GM12878 (cell line): ENCODE measurements at regions not wholly inside any gene's neighbourhood (a gene's known extent, or its start where the extent isn't known, plus 50 kb on each side); places are given as distances from the start of the nearest gene placed in this dataset.

Experiments used
- ATAC-seq: fragments of 200-7000 bp; cut with Tn5 transposase; 3 replicates; pipeline ENCODE4 v1.9.1; 2020; ENCODE audit warnings: mild to moderate bottlenecking, moderate library complexity
- BruUV-seq: library from RNA; stranded (reverse); fragments of 400-500 nt; replicated peaks from 2 replicates; lab custom pipeline; 2021; lab: Mats Ljungman, UMichigan
- CTCF ChIA-PET: fragments of 300-600 bp; sonication (Branson Sonifier 250); formaldehyde crosslinking; extraction: SDS; loops from one replicate; lab custom pipeline; 2021; ENCODE audit warnings: inconsistent platforms; lab: Yijun Ruan, JAX
- POLR2A ChIA-PET: fragments of 350-600 bp; formaldehyde crosslinking; extraction: SDS; loops from one replicate; lab custom pipeline; 2021; ENCODE audit warnings: inconsistent platforms; lab: Charles Lee
- RAD21 ChIA-PET: fragments of 300-600 bp; sonication (Branson Sonifier 250); formaldehyde crosslinking; loops from one replicate; lab custom pipeline; 2023; ENCODE audit warnings: antibody characterized with exemption; ENCODE audit not compliant: unreplicated experiment; lab: Charles Lee
- SMC1A ChIA-PET: fragments of 300-600 bp; sonication (Branson Sonifier 250); formaldehyde crosslinking; loops from one replicate; lab custom pipeline; 2023; ENCODE audit not compliant: unreplicated experiment, uncharacterized antibody; lab: Charles Lee
- DNase-seq: peaks from one replicate; pipeline ENCODE4 v3.0.0-alpha.2; 2011; ENCODE audit warnings: low read depth, low spot score
- FAIRE-seq: peaks from 3 replicates; lab custom pipeline; 2011; peaks lifted over from hg19 to GRCh38; lab: Jason Lieb, UNC
- H2AFZ ChIP-seq: 2 replicates; pipeline ENCODE4 v1.6.0; 2011; ENCODE audit warnings: low read depth, low read length, control low read depth; ENCODE audit not compliant: control insufficient read depth
- H3K27ac ChIP-seq: 2 replicates; pipeline ENCODE4 v1.5.1; 2011; ENCODE audit warnings: control low read depth; ENCODE audit not compliant: control insufficient read depth, insufficient read depth
- H3K27me3 ChIP-seq, 2 experiments: replicated peaks in 1 of 2; 2 replicates each; pipeline versions ENCODE4 v1.6.0 to v1.6.1; 2011; ENCODE audit warnings: low read length in 1 of 2; ENCODE audit not compliant: control insufficient read depth in 2 of 2, insufficient read depth in 2 of 2
- H3K36me3 ChIP-seq, 2 experiments: 2 replicates each; pipeline ENCODE4 v1.5.1; 2011; ENCODE audit warnings: low read length in 1 of 2; ENCODE audit not compliant: control insufficient read depth in 2 of 2, insufficient read depth in 2 of 2
- H3K4me1 ChIP-seq: 2 replicates; pipeline ENCODE4 v1.6.1; 2011; ENCODE audit warnings: mild to moderate bottlenecking, low read length, moderate library complexity, mixed read lengths; ENCODE audit not compliant: control insufficient read depth, insufficient read depth
- H3K4me2 ChIP-seq: 2 replicates; pipeline ENCODE4 v1.6.0; 2011; ENCODE audit warnings: control low read depth; ENCODE audit not compliant: control insufficient read depth, insufficient read depth
- H3K4me3 ChIP-seq: fragments of 200-600 bp; sonication (generic); 2 replicates; pipeline ENCODE4 v1.5.1; 2016
- H3K79me2 ChIP-seq: 2 replicates; pipeline ENCODE4 v1.6.0; 2011; ENCODE audit warnings: low read length; ENCODE audit not compliant: control insufficient read depth, insufficient read depth
- H3K9ac ChIP-seq: 2 replicates; pipeline ENCODE4 v1.8.0; 2011; ENCODE audit warnings: low read length, control low read depth, mixed read lengths; ENCODE audit not compliant: control insufficient read depth, insufficient read depth
- H3K9me3 ChIP-seq: replicated peaks from 3 replicates; pipeline ENCODE4 v1.5.1; 2011; ENCODE audit warnings: mild to moderate bottlenecking, low read length; ENCODE audit not compliant: control insufficient read depth, insufficient read depth
- H4K20me1 ChIP-seq: 2 replicates; pipeline ENCODE4 v1.6.0; 2011; ENCODE audit not compliant: control insufficient read depth, insufficient read depth
- ATF7 ChIP-seq: fragments of 450-650 bp; IDR thresholded peaks from 2 replicates; pipeline ENCODE4 v1.6.1; 2016; ENCODE audit warnings: low read depth, mild to moderate bottlenecking
- BHLHE40 ChIP-seq, 2 experiments: fragments of 450-650 bp in 1 of 2; IDR thresholded peaks; 2 replicates each; pipeline ENCODE4 v1.6.1; 2011 to 2017; ENCODE audit warnings: low read depth in 2 of 2, borderline replicate concordance in 1 of 2, improper control_type of control experiment in 1 of 2, low read length in 1 of 2, mild to moderate bottlenecking in 1 of 2
- CHD4 ChIP-seq: fragments of 200-600 bp; sonication (generic); IDR thresholded peaks from 2 replicates; pipeline ENCODE4 v1.6.1; 2016; ENCODE audit warnings: mild to moderate bottlenecking
- CREB1 ChIP-seq: IDR thresholded peaks from 2 replicates; pipeline ENCODE4 v1.6.1; 2012; ENCODE audit warnings: low read depth, mild to moderate bottlenecking, inconsistent platforms
- HDGF ChIP-seq: fragments of 450-650 bp; IDR thresholded peaks from 2 replicates; pipeline ENCODE4 v1.6.1; 2016; ENCODE audit warnings: antibody characterized with exemption
- MYB ChIP-seq: fragments of 150-350 bp; IDR thresholded peaks from 2 replicates; pipeline ENCODE4 v1.6.1; 2014; ENCODE audit warnings: mild to moderate bottlenecking, low read depth, low read length, borderline replicate concordance
- NBN ChIP-seq: fragments of 450-650 bp; IDR thresholded peaks from 2 replicates; pipeline ENCODE4 v1.6.1; 2016
- NFIC ChIP-seq: IDR thresholded peaks from 2 replicates; pipeline ENCODE4 v1.6.1; 2012; ENCODE audit warnings: low read depth, mild to moderate bottlenecking, inconsistent platforms, low read length, moderate library complexity
- PAX5 ChIP-seq: IDR thresholded peaks from 2 replicates; pipeline ENCODE4 v1.6.1; 2011; ENCODE audit warnings: low read depth, low read length, borderline replicate concordance
- RFX5 ChIP-seq: IDR thresholded peaks from 2 replicates; pipeline ENCODE4 v1.6.1; 2011; ENCODE audit warnings: low read depth, low read length, improper control_type of control experiment
- SKIL ChIP-seq: fragments of 450-650 bp; IDR thresholded peaks from 2 replicates; pipeline ENCODE4 v1.6.1; 2017; ENCODE audit warnings: mild to moderate bottlenecking, low read depth, inconsistent platforms; ENCODE audit not compliant: poor library complexity, severe bottlenecking
- SREBF1 ChIP-seq: IDR thresholded peaks from 2 replicates; pipeline ENCODE4 v1.6.1; 2012; ENCODE audit warnings: mild to moderate bottlenecking, low read length
- STAT1 ChIP-seq: fragments of 450-650 bp; conservative IDR thresholded peaks from 2 replicates; pipeline ENCODE4 v1.6.1; 2014; ENCODE audit warnings: antibody characterized with exemption, mild to moderate bottlenecking
- TARDBP ChIP-seq: IDR thresholded peaks from 2 replicates; pipeline ENCODE4 v1.6.1; 2016; ENCODE audit warnings: borderline replicate concordance
- TCF3 ChIP-seq: IDR thresholded peaks from 2 replicates; pipeline ENCODE4 v1.6.1; 2012; ENCODE audit warnings: low read depth, mild to moderate bottlenecking, low read length, borderline replicate concordance; ENCODE audit not compliant: insufficient read depth
- YY1 ChIP-seq: IDR thresholded peaks from 2 replicates; pipeline ENCODE4 v1.6.1; 2011; ENCODE audit warnings: low read depth, mild to moderate bottlenecking, low read length
- ZNF622 ChIP-seq: fragments of 450-650 bp; IDR thresholded peaks from 2 replicates; pipeline ENCODE4 v1.6.1; 2017; ENCODE audit warnings: mild to moderate bottlenecking, inconsistent platforms
- ZZZ3 ChIP-seq: IDR thresholded peaks from 2 replicates; pipeline ENCODE4 v1.6.1; 2011; ENCODE audit warnings: low read depth; ENCODE audit not compliant: control insufficient read depth, insufficient read length
- WGBS: methylation state at CpG from one replicate; pipeline ENCODE4 v1.1.6; 2016; ENCODE audit warnings: low lambda C conversion rate; ENCODE audit not compliant: insufficient replicate concordance, insufficient coverage; ENCODE audit errors: missing lambda C conversion rate; 5-methylcytosine and 5-hydroxymethylcytosine counted together
- in situ Hi-C: fragments of 300-500 bp; cut with MboI; formaldehyde crosslinking; loops from 9 replicates; pipeline ENCODE4 v1.14.3; 2018; ENCODE audit warnings: mixed read lengths
- intact Hi-C: fragments of 100-400 bp; cut with micrococcal nuclease; formaldehyde crosslinking; loops from one replicate; pipeline ENCODE4 v1.14.2; 2022; ENCODE audit not compliant: unreplicated experiment
- TF ChIP-seq, protein P1 (sequence below): fragments of 450-650 bp; IDR thresholded peaks from 2 replicates; pipeline ENCODE4 v1.6.1; 2017; ENCODE audit warnings: low read depth, mild to moderate bottlenecking, moderate library complexity
- TF ChIP-seq, protein P2 (sequence below): IDR thresholded peaks from 2 replicates; pipeline ENCODE4 v1.6.1; 2012; ENCODE audit warnings: low read depth, low read length, improper control_type of control experiment

DNA sequence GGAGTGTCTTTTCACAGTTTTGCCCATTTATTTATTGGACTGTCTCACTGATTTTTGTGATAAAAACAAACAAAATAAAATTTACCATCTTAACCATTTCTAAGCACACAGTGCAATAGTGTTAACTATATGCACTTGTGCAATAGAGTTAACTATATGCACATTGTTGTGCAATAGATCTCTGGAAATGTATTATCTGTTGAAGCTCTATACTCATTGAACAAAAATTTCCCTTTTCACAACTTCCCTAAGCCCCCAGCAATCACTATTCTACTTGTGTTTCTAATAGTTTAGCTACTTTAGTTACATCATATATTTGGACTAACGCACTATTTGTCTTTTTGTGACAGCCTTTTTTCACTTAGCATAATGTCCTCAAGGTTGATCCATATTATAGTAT lies 59.7 kb upstream of the BEX4 start:
- no peak for FAIRE-seq
- no peaks in the 10 kb centered on the region for H3K27me3 ChIP-seq
- no peaks in the 10 kb centered on the region for H4K20me1 ChIP-seq
- no peak overlapping the region for H3K27ac ChIP-seq
- ATAC-seq, result no peak
- 82% methylated on average over 1 of the region's 1 CpG for WGBS
- ChIA-PET POLR2A (no interaction called here), SMC1A (no interaction called here), RAD21 (no interaction called here), CTCF (interaction anchor here (0.7 kb wide), 1 partner anchor 221 kb away, joined by 3 read pairs; no protein-coding TSS in a partner anchor)
- no peaks in the 10 kb centered on the region for H3K36me3 ChIP-seq
- H3K4me2 ChIP-seq, result no peak overlapping the region
- H3K9me3 ChIP-seq, result no peaks in the 10 kb centered on the region
- BruUV-seq, result no TSS peak
- no peak for DNase-seq
- in situ Hi-C loops (no loop called here), intact Hi-C loops (no loop called here)
- no peak overlapping the region for H3K9ac ChIP-seq
- H3K79me2 ChIP-seq, result no peaks in the 10 kb centered on the region
- TF ChIP-seq TCF3, result no peak
- TF ChIP-seq CREB1, result no peak
- TF ChIP-seq ZZZ3, result no peak
- no peak for TF ChIP-seq SKIL
- no peak for TF ChIP-seq STAT1
- TF ChIP-seq PAX5, result no peak
- no peak for TF ChIP-seq HDGF
- no peak for TF ChIP-seq ZNF622
- TF ChIP-seq SREBF1, result no peak
- TF ChIP-seq MYB, result no peak
- TF ChIP-seq YY1, result no peak
- TF ChIP-seq ATF7, result no peak
- TF ChIP-seq, protein P1, sequence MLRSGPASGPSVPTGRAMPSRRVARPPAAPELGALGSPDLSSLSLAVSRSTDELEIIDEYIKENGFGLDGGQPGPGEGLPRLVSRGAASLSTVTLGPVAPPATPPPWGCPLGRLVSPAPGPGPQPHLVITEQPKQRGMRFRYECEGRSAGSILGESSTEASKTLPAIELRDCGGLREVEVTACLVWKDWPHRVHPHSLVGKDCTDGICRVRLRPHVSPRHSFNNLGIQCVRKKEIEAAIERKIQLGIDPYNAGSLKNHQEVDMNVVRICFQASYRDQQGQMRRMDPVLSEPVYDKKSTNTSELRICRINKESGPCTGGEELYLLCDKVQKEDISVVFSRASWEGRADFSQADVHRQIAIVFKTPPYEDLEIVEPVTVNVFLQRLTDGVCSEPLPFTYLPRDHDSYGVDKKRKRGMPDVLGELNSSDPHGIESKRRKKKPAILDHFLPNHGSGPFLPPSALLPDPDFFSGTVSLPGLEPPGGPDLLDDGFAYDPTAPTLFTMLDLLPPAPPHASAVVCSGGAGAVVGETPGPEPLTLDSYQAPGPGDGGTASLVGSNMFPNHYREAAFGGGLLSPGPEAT, result no peak
- no peak for TF ChIP-seq NBN
- no peak for TF ChIP-seq TARDBP
- no peak for TF ChIP-seq RFX5
- TF ChIP-seq, protein P2, sequence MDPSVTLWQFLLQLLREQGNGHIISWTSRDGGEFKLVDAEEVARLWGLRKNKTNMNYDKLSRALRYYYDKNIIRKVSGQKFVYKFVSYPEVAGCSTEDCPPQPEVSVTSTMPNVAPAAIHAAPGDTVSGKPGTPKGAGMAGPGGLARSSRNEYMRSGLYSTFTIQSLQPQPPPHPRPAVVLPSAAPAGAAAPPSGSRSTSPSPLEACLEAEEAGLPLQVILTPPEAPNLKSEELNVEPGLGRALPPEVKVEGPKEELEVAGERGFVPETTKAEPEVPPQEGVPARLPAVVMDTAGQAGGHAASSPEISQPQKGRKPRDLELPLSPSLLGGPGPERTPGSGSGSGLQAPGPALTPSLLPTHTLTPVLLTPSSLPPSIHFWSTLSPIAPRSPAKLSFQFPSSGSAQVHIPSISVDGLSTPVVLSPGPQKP, result no peak
- no peak for TF ChIP-seq CHD4
- no peak for TF ChIP-seq NFIC
- no peak for TF ChIP-seq BHLHE40 (IDR thresholded peaks at IDR 0.05; ENCODE audit: borderline replicate concordance in 1 of 2, low read depth in 2 of 2, low read length in 1 of 2)
- no peak overlapping the region for H3K4me3 ChIP-seq
- no peak overlapping the region for H2AFZ ChIP-seq
- no peaks in the 10 kb centered on the region for H3K4me1 ChIP-seq
